ENCODE measurements at regions not wholly inside any gene's neighbourhood (a gene's known extent, or its start where the extent isn't known, plus 50 kb on each side); places are given as distances from the start of the nearest gene placed in this dataset.

- Histone ChIP-seq H3K27ac (ENCODE audit: low read depth, low read length) (no peak overlapping the region), H3K4me1 (ENCODE audit: insufficient read depth, low read length) (no peaks in the 10 kb centered on the region), H3K4me2 (ENCODE audit: insufficient read depth, low read length) (no peak overlapping the region), H3K79me2 (ENCODE audit: insufficient read depth, low read length) (no peaks in the 10 kb centered on the region), H4K20me1 (ENCODE audit: insufficient read depth, low read length) (no peaks in the 10 kb centered on the region), H3K9me3 (ENCODE audit: low read depth, low read length) (peaks cover 5% of the 10 kb centered on the region), H2AFZ (ENCODE audit: low read length) (no peak overlapping the region), H3K27me3 (ENCODE audit: insufficient read depth, low read length) (no peaks in the 10 kb centered on the region), H3K4me3 (ENCODE audit: insufficient read depth, low read length) (no peak overlapping the region), H3K36me3 (ENCODE audit: insufficient read depth, low read length) (no peaks in the 10 kb centered on the region)
- TF ChIP-seq, protein P1, sequence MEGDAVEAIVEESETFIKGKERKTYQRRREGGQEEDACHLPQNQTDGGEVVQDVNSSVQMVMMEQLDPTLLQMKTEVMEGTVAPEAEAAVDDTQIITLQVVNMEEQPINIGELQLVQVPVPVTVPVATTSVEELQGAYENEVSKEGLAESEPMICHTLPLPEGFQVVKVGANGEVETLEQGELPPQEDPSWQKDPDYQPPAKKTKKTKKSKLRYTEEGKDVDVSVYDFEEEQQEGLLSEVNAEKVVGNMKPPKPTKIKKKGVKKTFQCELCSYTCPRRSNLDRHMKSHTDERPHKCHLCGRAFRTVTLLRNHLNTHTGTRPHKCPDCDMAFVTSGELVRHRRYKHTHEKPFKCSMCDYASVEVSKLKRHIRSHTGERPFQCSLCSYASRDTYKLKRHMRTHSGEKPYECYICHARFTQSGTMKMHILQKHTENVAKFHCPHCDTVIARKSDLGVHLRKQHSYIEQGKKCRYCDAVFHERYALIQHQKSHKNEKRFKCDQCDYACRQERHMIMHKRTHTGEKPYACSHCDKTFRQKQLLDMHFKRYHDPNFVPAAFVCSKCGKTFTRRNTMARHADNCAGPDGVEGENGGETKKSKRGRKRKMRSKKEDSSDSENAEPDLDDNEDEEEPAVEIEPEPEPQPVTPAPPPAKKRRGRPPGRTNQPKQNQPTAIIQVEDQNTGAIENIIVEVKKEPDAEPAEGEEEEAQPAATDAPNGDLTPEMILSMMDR (IDR thresholded peaks at IDR 0.05; ENCODE audit: extremely low read depth, low read depth, low read length), result no peak
- no peak for DNase-seq (ENCODE audit: insufficient read length, low spot score, missing footprints)
Measured at GRCh38 chr16:62335356-62335755, 299.1 kb upstream of the CDH8 start.

DNA sequence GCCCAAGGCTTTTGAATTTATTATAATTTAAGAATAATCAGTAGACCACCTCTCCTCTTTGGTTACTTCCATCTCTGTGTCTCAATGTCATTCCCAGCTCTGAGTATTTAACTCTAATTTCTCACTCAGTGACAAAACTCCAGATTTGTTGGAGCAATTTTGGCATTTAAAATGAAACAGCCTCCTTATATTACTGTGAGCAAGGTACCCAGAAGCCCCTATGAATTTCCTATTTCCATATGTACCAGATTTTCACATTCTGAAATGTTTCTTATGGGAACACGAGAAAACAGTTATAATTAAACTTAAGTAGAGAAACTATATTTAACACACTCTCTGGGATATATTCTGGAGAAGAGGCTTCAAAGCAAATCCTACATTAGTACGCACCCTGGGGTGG lies 285.4 kb upstream of the CDH8 start:
- no peaks in the 10 kb centered on the region for H3K79me2 ChIP-seq (ENCODE audit: insufficient read depth, low read length)
- no peak overlapping the region for H2AFZ ChIP-seq (ENCODE audit: low read length)
- no peak for DNase-seq (ENCODE audit: insufficient read length, low spot score, missing footprints)
- H3K9me3 ChIP-seq (ENCODE audit: low read depth, low read length), result no peaks in the 10 kb centered on the region
- H3K4me1 ChIP-seq (ENCODE audit: insufficient read depth, low read length), result no peaks in the 10 kb centered on the region
- TF ChIP-seq, protein P1 (IDR thresholded peaks at IDR 0.05; ENCODE audit: extremely low read depth, low read depth, low read length), result no peak
- no peak overlapping the region for H3K27ac ChIP-seq (ENCODE audit: low read depth, low read length)
- no peaks in the 10 kb centered on the region for H3K36me3 ChIP-seq (ENCODE audit: insufficient read depth, low read length)
- no peak overlapping the region for H3K4me2 ChIP-seq (ENCODE audit: insufficient read depth, low read length)
- H3K4me3 ChIP-seq (ENCODE audit: insufficient read depth, low read length), result no peak overlapping the region
- H4K20me1 ChIP-seq (ENCODE audit: insufficient read depth, low read length), result no peaks in the 10 kb centered on the region
- no peaks in the 10 kb centered on the region for H3K27me3 ChIP-seq (ENCODE audit: insufficient read depth, low read length)

GRCh38 chr16:62298600-62298999 lies 262.4 kb upstream of the CDH8 start:
- TF ChIP-seq, protein P1 (IDR thresholded peaks at IDR 0.05; ENCODE audit: extremely low read depth, low read depth, low read length), result no peak

DNA sequence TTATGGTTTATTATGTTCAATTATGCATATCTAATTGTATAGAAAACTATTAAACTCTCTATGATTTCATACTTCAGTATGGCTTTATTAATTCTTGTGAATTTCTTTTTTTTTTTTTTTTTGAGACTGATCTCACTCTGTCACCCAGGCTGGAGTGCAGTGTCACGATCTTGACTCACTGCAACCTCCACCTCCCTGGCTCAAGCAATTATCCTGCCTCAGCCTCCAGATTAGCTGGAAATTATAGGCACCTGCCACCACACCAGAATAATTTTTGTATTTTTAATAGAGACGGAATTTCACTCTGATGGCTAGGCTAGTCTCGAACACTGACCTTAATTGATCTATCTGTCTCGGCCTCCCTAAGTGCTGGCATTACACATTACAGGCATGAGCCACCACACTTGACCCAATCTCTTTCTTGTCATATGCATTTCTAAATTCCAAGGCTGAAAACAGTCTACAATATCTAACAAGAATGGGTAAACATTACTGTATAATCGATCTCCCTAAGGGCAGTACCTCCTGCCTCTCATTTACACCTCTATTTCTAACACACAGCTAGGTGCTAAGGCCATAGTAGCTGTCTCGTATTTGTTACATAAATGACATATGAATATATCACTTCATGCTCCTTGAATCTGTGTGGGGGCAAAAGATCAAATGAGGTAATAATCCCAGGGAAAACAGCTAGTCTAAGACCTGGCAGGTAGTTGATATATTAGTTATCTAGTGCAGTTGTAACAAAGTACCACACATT lies 258.2 kb upstream of the CDH8 start:
- H3K27me3 ChIP-seq (ENCODE audit: insufficient read depth, low read length), result no peaks in the 10 kb centered on the region
- H3K79me2 ChIP-seq (ENCODE audit: insufficient read depth, low read length), result no peaks in the 10 kb centered on the region
- no peaks in the 10 kb centered on the region for H3K9me3 ChIP-seq (ENCODE audit: low read depth, low read length)
- TF ChIP-seq, protein P1 (IDR thresholded peaks at IDR 0.05; ENCODE audit: extremely low read depth, low read depth, low read length), result no peak
- no peak for DNase-seq (ENCODE audit: insufficient read length, low spot score, missing footprints)
- no peak overlapping the region for H3K27ac ChIP-seq (ENCODE audit: low read depth, low read length)
- no peaks in the 10 kb centered on the region for H3K36me3 ChIP-seq (ENCODE audit: insufficient read depth, low read length)
- H2AFZ ChIP-seq (ENCODE audit: low read length), result no peak overlapping the region
- no peak overlapping the region for H3K4me3 ChIP-seq (ENCODE audit: insufficient read depth, low read length)
- H3K4me2 ChIP-seq (ENCODE audit: insufficient read depth, low read length), result no peak overlapping the region
- H3K4me1 ChIP-seq (ENCODE audit: insufficient read depth, low read length), result no peaks in the 10 kb centered on the region
- H4K20me1 ChIP-seq (ENCODE audit: insufficient read depth, low read length), result no peaks in the 10 kb centered on the region

More at GRCh38 chr16:62298600-62298999, 262.4 kb upstream of the CDH8 start:
- Histone ChIP-seq H3K27ac (ENCODE audit: low read depth, low read length) (no peak overlapping the region), H3K9me3 (ENCODE audit: low read depth, low read length) (peaks cover 2% of the 10 kb centered on the region), H2AFZ (ENCODE audit: low read length) (no peak overlapping the region), H3K36me3 (ENCODE audit: insufficient read depth, low read length) (no peaks in the 10 kb centered on the region), H4K20me1 (ENCODE audit: insufficient read depth, low read length) (no peaks in the 10 kb centered on the region), H3K4me2 (ENCODE audit: insufficient read depth, low read length) (no peak overlapping the region), H3K4me3 (ENCODE audit: insufficient read depth, low read length) (no peak overlapping the region), H3K27me3 (ENCODE audit: insufficient read depth, low read length) (no peaks in the 10 kb centered on the region), H3K4me1 (ENCODE audit: insufficient read depth, low read length) (no peaks in the 10 kb centered on the region), H3K79me2 (ENCODE audit: insufficient read depth, low read length) (no peaks in the 10 kb centered on the region)
- DNase-seq (ENCODE audit: insufficient read length, low spot score, missing footprints), result no peak

Measured in osteoblast (primary cell).